ENCODE measurements at regions not wholly inside any gene's neighbourhood (a gene's known extent, or its start where the extent isn't known, plus 50 kb on each side); places are given as distances from the start of the nearest gene placed in this dataset.
"Not testable (repeated sequence)": the region's sequence is repeated elsewhere in the genome, so short reads cannot be mapped to it uniquely, and the experiment has no call there.

DNA sequence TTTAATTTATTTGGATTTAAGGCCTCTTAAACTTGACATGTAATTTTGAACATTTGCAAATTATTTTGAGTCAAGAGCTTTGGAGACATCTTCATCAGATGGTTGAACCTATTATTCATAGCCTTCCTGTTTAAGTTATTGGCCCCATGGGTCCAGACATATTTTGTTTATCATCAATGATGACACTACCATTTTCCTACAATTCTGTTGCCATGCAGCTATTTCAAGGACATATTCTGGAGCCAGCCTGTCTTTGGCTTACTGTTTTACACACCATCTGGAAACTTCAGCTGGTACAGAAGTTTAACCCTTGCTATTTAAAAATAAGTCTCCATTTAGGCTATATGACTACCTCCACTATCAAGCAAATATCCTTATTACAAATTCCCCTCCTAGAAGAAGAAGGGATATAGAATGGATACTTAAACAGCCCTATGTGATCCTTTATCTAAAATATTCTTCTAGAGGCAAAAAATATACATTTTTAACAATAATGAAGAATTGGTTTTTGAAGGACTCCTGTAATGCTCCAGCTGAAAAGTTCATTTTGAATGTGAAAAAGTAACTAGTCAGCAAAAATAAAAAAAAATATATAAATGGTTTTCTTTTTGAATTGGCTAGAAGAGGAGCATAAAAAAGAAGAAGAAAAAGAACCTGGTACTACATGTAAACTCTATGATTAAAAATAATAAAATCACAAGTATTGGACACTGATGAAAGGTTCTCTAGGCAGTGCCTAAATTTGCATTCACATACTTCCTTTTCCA lies 544.0 kb upstream of the HS3ST5 start:
- no peak for DNase-seq

DNA sequence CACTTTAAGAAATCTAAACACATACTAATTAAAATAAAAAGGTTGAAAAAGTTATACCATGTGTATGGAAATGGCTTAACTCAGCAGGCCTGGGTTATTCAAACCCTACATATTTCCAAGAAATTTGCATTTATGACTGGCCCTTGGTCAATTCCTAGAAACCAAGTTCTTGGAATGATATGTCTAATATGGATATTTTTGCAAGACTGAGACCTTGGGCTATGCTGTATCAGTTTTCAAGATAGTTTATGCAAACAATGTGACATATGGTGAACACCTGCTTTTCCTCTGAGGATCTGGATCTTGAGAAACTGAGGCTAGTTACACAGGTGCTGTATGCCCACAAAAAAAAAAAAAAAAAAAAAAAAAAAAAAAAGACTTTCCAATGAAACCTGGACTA lies 536.9 kb upstream of the HS3ST5 start:
- DNase-seq, result no peak

- no peak for DNase-seq
Measured at GRCh38 chr6:114878091-114878490, 535.3 kb upstream of the HS3ST5 start.

- no peak for DNase-seq
Measured at GRCh38 chr6:114874410-114874809, 531.6 kb upstream of the HS3ST5 start.

- DNase-seq, result not testable (repeated sequence)
Measured at GRCh38 chr6:114865506-114865905, 522.7 kb upstream of the HS3ST5 start.

GRCh38 chr6:114863610-114864009 lies 520.8 kb upstream of the HS3ST5 start:
- no peak for DNase-seq

DNA sequence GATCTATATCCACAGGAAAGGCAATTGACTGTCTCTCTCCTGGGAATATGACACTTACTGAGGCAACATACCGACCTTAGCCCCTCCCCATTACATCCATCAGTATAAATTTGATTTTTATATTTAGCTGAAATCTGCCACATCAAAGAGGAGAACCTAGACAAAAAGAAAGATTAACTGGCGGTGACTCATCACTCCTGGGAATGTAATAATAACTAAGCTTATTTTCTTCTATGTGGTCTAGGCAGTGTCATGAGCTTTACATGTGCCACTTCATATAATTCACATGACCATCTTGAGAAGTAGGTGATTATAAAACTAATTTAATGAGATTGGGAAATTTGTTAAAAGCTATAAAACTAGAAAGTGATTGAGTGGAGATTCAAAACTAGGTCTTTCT lies 520.0 kb upstream of the HS3ST5 start:
- DNase-seq, result no peak

- DNase-seq, result no peak
Measured at GRCh38 chr6:114862064-114862463, 519.2 kb upstream of the HS3ST5 start.

DNA sequence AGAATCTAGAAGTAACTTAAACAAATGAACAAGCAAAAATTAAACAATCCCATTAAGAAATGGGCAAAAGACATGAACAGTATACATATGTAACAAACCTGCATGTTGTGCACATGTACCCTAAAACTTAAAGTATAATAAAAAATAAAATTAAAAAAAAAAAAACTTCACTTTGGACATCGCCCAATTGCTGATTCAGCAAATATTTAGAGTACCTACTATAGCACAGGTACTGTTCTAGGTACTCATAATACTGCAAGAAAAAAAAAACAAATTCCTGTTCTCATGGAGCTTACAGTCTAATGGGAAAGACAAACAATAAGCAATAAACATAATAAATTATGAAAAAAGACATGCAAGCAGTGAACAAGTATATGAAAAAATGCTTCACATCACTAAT lies 501.5 kb upstream of the HS3ST5 start:
- no peak for DNase-seq

GRCh38 chr6:114839019-114839418 lies 496.2 kb upstream of the HS3ST5 start:
- DNase-seq, result no peak

DNA sequence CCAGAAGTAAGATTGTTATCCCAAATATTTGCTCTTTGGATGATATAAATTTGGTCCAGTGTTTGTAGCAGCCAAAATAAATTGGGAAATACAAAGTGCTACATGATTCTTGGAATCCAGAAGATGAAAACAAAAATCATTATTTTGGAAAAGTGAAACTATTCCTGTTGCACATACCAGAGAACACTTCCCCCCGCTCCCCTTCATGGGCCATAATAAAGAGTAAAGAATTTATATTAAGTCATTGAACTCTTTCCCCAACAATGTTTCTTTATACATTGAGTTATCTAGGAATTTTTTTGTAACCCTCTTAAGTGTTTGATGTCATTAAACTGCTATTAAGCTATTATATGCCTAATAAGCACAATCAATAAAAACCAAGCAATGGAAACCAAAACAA lies 490.4 kb upstream of the HS3ST5 start:
- no peak for DNase-seq

DNA sequence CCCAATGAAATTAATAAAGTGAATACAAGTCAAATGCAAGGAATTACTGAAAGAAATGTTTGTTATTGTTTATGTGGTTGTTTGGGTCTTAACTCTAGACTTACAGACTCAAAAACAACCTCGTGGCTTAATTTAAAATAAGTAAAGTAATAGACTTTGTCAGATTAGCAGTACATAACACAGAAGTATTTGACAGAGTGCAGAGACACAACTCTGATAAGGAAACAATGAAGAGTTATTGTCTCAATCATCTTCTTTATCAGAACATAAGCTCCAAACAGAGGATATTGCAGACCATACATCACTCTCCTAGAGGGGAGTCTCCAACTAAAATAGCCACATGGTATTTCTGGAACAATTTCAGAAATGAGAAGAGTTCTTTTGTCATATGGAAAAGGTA lies 487.7 kb upstream of the HS3ST5 start:
- no peak for DNase-seq

DNA sequence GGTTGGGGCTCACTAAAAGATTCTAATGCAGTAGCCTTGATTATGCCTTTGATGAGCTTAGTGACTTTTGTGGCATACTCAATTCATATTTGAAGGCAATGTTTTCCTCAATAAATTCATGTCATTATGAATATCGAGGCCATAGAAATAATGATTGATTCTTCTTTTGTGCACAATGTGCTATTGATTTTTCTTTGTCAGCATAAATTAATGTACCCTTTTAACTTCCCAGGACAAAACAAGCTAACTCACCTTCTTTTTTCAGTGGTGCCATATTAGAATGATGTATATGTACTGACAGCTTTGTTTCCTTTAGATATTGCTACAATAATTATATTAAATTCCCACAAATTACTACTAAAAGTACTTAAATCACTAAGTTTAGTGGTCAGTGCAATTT lies 484.3 kb upstream of the HS3ST5 start:
- DNase-seq, result no peak

- no peak for DNase-seq
Measured at GRCh38 chr6:114824409-114824808, 481.6 kb upstream of the HS3ST5 start.

DNA sequence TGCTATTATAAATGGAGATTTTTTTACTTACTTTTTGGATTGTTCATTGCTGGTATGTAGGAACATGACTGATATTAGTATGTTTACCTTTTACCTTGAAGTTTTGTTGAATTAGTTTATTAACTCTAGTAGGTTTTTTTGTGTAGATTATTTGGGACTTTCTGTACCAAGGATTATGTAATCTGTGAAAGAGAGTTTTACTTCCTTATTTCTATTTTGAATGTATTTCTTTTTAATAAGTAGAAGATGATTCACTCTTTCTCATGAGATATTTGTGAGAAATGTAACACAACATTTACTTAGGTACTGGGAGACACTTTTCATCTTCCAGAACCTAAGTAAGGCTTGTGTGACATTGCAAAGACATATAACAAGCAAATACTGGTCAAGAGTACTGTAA lies 473.9 kb upstream of the HS3ST5 start:
- no peak for DNase-seq

DNA sequence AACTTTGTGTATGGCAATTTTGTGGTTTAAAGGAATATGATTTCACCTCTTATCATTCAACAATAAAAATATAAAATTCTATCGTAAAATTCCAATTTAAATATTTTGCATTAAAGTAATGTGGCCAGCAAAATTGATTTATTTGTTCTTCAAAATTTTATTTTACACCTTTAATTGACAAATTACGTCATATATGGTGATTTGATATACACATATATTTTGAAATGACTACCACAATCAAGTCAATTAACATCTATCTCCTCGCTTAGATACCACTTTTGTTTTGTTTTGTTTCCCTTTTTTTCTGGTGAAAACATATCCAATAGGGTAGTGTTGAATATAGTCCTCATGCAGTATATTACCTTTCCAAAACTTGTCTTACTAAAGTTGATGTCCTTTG lies 467.6 kb upstream of the HS3ST5 start:
- DNase-seq, result no peak

DNA sequence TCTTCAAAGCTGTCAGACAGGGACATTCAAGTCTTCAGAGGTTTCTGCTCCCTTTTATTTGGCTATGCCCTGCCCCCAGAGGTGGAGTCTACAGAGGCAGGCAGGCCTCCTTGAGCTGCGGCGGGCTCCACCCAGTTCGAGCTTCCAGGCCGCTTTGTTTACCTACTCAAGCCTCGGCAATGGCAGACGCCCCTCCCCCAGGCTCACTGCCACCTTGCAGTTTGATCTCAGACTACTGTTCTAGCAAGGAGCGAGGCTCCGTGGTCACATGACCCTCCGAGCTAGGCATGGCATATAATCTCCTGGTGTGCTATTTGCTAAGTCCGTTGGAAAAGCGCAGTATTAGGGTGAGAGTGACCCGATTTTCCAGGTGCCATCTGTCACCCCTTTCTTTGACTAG lies 462.6 kb upstream of the HS3ST5 start:
- DNase-seq, result not testable (repeated sequence)

GRCh38 chr6:114796576-114796975 lies 453.8 kb upstream of the HS3ST5 start:
- DNase-seq, result no peak

- no peak for DNase-seq
Measured at GRCh38 chr6:114793428-114793827, 450.6 kb upstream of the HS3ST5 start.

DNA sequence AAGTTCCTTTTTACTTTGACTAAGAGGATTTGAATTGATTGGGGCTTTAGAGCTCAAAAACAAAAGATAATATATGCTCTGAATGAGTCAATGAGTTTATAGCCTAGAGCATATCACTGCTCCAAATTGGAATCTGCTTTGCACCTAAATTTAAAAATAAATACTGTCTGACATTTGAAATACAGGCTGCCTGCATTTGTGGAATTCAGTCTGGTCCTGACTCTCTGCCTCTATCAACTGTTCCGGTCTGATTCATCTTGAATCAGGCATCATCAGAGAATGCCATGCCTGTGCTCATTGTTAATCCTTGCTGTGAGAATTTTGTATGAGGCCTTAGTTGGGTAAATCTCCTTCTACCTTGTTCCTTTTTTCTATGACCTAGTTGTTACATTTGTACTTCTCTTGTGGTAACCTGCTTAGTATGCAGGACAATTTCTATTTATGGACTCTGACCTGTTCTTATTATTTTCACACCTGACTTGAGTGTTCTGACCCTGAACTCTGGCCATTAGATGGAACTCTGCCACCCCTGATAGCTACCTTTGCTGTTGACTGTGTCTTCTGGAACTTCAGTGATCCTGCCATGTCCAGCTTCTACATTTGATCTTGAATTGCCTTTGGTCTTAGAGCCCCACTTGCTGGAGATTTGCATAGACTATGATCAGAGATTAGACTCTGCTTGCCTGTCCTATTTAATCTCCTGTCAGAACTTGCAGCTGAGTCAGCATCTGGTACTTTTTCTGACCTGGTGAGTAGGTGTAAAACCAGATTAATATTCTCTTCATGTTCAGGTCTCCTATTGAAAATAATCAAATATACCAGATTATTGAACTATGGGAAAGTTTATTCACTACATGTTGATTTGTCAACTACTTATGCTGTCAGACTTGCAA lies 442.7 kb upstream of the HS3ST5 start:
- DNase-seq, result no peak

- DNase-seq, result no peak
Measured at GRCh38 chr6:114783783-114784182, 441.0 kb upstream of the HS3ST5 start.

- no peak for DNase-seq
Measured at GRCh38 chr6:114783083-114783482, 440.3 kb upstream of the HS3ST5 start.

DNA sequence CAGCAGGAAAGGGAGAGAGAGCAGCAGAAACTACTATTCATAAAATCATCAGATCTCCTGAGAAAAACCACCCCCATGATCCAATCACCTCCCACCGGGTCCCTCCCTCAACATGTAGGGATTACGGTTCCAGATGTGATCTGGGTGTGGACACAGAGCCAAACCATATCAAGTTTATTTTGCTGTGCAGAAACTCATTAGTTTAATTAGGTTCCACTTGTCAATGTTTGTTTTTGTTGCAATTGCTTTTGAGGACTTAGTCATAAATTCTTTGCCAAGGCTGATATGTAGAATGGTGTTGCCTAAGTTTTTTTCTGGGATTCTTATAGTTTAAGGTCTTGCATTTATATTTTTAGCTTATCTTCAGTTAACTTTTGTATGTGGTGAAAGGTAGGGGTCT lies 422.0 kb upstream of the HS3ST5 start:
- no peak for DNase-seq

DNA sequence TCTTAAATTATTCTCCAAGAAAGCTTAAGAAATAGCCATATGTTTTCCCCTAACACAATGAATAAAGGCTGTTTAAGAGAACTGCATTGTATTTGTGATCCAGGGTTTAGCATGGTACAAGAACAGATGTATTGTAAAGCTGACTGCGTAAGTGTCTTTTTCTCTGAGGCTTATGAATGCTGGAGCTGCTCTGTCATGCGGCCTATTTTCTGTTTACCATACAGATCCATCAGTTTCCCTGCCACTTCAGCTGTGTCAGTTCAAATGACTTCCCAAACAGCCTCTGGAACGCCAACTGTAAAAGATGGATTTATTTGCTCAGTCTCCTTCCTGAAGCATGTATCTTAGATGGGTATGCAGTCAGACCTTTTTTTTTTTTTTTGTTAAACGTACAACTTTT lies 419.3 kb upstream of the HS3ST5 start:
- DNase-seq, result no peak

All from right hindlimb (tissue), 1 donor.